ENCODE measurements at regions not wholly inside any gene's neighbourhood (a gene's known extent, or its start where the extent isn't known, plus 50 kb on each side); places are given as distances from the start of the nearest gene placed in this dataset.
A peak's percentile ranks its signal among the peaks of the same experiment; 100 is the strongest.
"Not testable (repeated sequence)": the region's sequence is repeated elsewhere in the genome, so short reads cannot be mapped to it uniquely, and the experiment has no call there.

DNA sequence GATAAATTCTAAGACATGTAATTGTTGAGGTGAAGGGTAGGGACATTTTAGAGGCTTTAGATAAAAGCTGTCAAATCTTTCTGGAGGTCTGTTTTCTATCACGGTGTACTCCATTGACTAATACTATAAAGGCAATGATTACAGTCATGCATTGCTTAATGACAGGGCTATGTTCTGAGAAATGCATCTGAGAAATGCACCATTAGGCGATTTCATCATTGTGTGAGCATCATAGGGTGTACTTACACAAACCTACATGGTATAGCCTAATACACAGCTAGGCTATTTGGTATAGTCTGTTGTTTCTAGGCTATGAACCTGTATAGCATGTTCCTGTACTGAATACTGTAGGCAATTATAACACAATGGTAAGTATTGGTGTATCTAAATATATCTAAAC is 71.3 kb upstream of the FYN start:
- H3K4me3 ChIP-seq: no peak overlapping the region
- peaks cover 0 to 12% (median 2%) of the 10 kb centered on the region in 12 donors for H3K9me3 ChIP-seq
- ATAC-seq: no peak
- H3K36me3 ChIP-seq: no peaks in the 10 kb centered on the region
- intact Hi-C loops (cut with DNase I): no loop called here
- DNase-seq: no peak
- WGBS, 4 donors: 66 to 77% (median 72%) methylated on average over 2 of the region's 2 CpGs
- no peak for TF ChIP-seq POLR2A (IDR thresholded peaks at IDR 0.05)
- TF ChIP-seq, protein P1, sequence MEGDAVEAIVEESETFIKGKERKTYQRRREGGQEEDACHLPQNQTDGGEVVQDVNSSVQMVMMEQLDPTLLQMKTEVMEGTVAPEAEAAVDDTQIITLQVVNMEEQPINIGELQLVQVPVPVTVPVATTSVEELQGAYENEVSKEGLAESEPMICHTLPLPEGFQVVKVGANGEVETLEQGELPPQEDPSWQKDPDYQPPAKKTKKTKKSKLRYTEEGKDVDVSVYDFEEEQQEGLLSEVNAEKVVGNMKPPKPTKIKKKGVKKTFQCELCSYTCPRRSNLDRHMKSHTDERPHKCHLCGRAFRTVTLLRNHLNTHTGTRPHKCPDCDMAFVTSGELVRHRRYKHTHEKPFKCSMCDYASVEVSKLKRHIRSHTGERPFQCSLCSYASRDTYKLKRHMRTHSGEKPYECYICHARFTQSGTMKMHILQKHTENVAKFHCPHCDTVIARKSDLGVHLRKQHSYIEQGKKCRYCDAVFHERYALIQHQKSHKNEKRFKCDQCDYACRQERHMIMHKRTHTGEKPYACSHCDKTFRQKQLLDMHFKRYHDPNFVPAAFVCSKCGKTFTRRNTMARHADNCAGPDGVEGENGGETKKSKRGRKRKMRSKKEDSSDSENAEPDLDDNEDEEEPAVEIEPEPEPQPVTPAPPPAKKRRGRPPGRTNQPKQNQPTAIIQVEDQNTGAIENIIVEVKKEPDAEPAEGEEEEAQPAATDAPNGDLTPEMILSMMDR (IDR thresholded peaks at IDR 0.05): no peak
- H3K4me1 ChIP-seq: peaks cover 0 to 13% (median 0%) of the 10 kb centered on the region in 12 donors
- no peak overlapping the region for H3K27ac ChIP-seq
- no peaks in the 10 kb centered on the region for H3K27me3 ChIP-seq

DNA sequence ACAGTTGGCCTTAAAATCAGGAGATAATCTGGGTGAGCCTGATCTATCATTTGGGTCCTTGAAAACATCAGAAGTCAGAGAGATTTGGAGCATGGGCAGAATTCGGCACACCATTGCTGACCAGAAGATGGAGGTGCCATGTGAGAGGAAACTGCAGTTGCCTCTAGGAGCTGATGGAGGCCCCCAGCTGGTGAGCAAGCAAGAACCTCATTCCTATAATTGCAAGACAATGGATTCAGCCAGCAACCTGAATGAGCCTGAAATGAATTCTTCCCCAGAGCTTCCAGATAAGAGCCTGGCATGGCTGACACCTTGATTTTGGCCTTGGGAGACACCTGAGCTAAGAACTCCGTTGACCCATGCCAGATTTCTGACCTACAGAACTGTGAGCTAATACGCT is 76.3 kb upstream of the FYN start:
- H3K9me3 ChIP-seq: no peaks in the 10 kb centered on the region
- no peak overlapping the region for H3K27ac ChIP-seq
- DNase-seq: no peak
- H3K36me3 ChIP-seq: no peaks in the 10 kb centered on the region
- H3K27me3 ChIP-seq: no peaks in the 10 kb centered on the region
- 89 to 91% (median 90%) methylated on average over 3 of the region's 3 CpGs for WGBS, 4 donors
- TF ChIP-seq POLR2A (IDR thresholded peaks at IDR 0.05): no peak
- TF ChIP-seq, protein P1 (IDR thresholded peaks at IDR 0.05): no peak
- intact Hi-C loops (cut with DNase I): no loop called here
- H3K4me1 ChIP-seq: peaks cover 0 to 32% (median 10%) of the 10 kb centered on the region in 12 donors
- no peak for ATAC-seq
- H3K4me3 ChIP-seq: no peak overlapping the region

DNA sequence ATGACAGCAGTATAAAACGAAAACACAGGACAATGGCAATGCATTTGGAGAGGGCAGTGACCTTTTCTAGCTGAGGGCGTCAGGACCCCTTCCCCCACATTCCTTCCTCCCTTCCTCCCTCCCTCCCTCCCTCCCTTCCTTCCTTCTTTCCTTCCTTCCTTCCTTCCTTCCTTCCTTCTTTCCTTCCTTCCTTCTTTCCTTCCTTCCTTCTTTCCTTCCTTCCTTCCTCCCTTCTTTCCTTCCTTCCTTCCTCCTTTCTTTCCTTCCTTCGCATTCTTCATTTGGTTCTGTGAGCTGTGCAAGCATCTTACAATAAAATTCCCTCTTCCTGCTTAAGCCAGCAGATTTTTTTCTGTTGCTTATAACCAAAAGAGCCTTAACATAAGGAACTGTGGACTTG is 76.7 kb upstream of the FYN start:
- DNase-seq; H3K27me3 ChIP-seq; H3K9me3 ChIP-seq; H3K27ac ChIP-seq; H3K4me3 ChIP-seq; H3K36me3 ChIP-seq; intact Hi-C loops (cut with DNase I); ATAC-seq: not testable (repeated sequence)
- peaks cover 0 to 32% (median 10%) of the 10 kb centered on the region in 12 donors for H3K4me1 ChIP-seq
- 68 to 79% (median 77%) methylated on average over 3 of the region's 3 CpGs for WGBS, 4 donors

DNA sequence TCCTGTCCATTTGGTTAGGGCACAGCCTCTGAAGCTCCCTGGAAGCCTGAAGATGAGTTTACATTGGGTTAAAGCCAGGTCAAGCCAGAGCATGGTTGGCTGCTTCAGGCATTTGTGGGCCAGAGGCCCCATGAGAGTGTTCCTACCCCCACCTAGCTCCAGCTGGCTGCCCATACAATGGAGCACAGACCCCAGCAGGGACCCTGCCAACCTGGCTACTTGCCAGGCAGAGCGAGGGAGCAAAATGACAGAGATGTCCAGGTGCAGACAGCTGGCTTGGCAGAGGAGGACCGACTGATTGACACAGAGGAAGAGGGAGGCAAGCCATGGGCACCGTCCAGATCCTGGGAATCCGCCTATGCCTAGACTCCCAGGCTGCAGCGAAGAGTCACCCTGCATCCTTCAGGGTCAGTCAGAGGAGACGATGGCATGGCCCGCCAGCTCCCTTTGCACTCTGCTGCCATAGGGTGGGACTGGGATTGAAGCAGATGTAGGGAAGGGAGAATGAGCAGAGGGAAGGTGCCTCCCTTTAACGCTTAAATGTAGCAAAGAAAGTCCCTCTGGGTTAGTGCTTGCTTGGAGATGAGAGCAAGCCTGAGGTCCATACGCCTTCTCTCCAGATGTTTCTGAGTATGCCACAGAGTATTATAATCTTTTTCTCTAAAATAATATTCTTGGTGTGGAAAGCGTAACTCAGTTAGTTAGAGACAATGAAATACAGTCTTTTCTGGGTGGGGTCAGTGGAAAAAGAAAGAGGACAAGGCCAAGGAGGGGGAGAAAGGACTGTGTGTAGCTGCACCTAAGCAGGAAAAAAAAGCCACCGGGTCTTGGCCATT is 77.6 kb upstream of the FYN start:
- Histone ChIP-seq H3K36me3 (no peaks in the 10 kb centered on the region), H3K4me1 (peaks cover 0 to 32% (median 10%) of the 10 kb centered on the region in 12 donors), H3K27me3 (peaks cover 0 to 3% (median 0%) of the 10 kb centered on the region in 9 donors), H3K27ac (peak overlapping the region in 1 of 12 donors; percentile 39), H3K9me3 (no peaks in the 10 kb centered on the region), H3K4me3 (no peak overlapping the region)
- TF ChIP-seq POLR2A (IDR thresholded peaks at IDR 0.05): no peak
- TF ChIP-seq, protein P1 (IDR thresholded peaks at IDR 0.05): no peak
- 72 to 77% (median 73%) methylated on average over 10 to 11 of the region's 11 CpGs for WGBS, 4 donors
- intact Hi-C loops (cut with DNase I): no loop called here
- DNase-seq (peak; percentile 12 to 66 (median 41)), ATAC-seq (peak; percentile 26 to 76 (median 49))

Data from heart left ventricle (tissue), 16 donors.